HCT116 (cell line): ENCODE measurements at regions not wholly inside any gene's neighbourhood (a gene's known extent, or its start where the extent isn't known, plus 50 kb on each side); places are given as distances from the start of the nearest gene placed in this dataset.
"Not testable (repeated sequence)": the region's sequence is repeated elsewhere in the genome, so short reads cannot be mapped to it uniquely, and the experiment has no call there.

Experiments used
- ATAC-seq: fragments of 200-7000 bp; cut with Tn5 transposase; 2 replicates; pipeline ENCODE4 v1.9.1; 2020; ENCODE audit warnings: mild to moderate bottlenecking, moderate library complexity
- BruUV-seq: library from RNA; stranded (reverse); fragments of 400-500 nt; replicated peaks from 2 replicates; lab custom pipeline; 2021; lab: Mats Ljungman, UMichigan
- CTCF ChIA-PET: fragments of 300-600 bp; sonication (Branson Sonifier 250); formaldehyde crosslinking; loops from one replicate; lab custom pipeline; 2021; ENCODE audit warnings: antibody characterized with exemption; lab: Charles Lee
- POLR2A ChIA-PET: fragments of 300-600, 350-600 bp; sonication (Branson Sonifier 250); formaldehyde crosslinking; loops from one replicate; lab custom pipeline; 2021; ENCODE audit warnings: antibody characterized with exemption; lab: Charles Lee
- RAD21 ChIA-PET, 2 experiments: fragments of 300-600 bp; sonication (Branson Sonifier 250); formaldehyde crosslinking; loops; one replicate each; lab custom pipeline; 2023; ENCODE audit warnings: low total read pairs in 2 of 2; ENCODE audit not compliant: uncharacterized antibody in 2 of 2, unreplicated experiment in 2 of 2, low non-redundant PET in 1 of 2; lab: Charles Lee
- DNase-seq: peaks from one replicate; pipeline ENCODE4 v3.0.0-alpha.2; 2010; ENCODE audit warnings: low read depth, low spot score
- H2AFZ ChIP-seq: fragments of 200-600 bp; shearing (Covaris generic), sonication (generic); 2 replicates; pipeline ENCODE4 v1.6.1; 2017; ENCODE audit warnings: low read depth, mixed run types, mixed read lengths, antibody characterized with exemption, low read length; ENCODE audit not compliant: poor library complexity, severe bottlenecking
- H3K27ac ChIP-seq: 2 replicates; pipeline ENCODE4 v1.5.1; 2012; ENCODE audit warnings: low read depth, low read length
- H3K27me3 ChIP-seq: fragments of 200-600 bp; sonication (generic); 2 replicates; pipeline ENCODE4 v1.6.1; 2016; ENCODE audit warnings: mixed run types, low read length, mixed read lengths; ENCODE audit not compliant: insufficient read depth
- H3K36me3 ChIP-seq, 2 experiments: fragments of 200-500 bp in 1 of 2; fragments of 200-600 bp in 1 of 2; sonication (Bioruptor generic) in 1 of 2; sonication (generic) in 1 of 2; 2 replicates each; pipeline versions ENCODE4 v1.5.1 to v1.6.1; 2014 to 2016; ENCODE audit warnings: low read length in 2 of 2, inconsistent platforms in 1 of 2, mixed read lengths in 1 of 2, mixed run types in 1 of 2; ENCODE audit not compliant: insufficient read depth in 2 of 2, control insufficient read depth in 1 of 2
- H3K4me1 ChIP-seq, 2 experiments: fragments of 200-600 bp in 1 of 2; sonication (generic) in 1 of 2; 2 replicates each; pipeline versions ENCODE4 v1.5.1 to v1.6.1; 2012 to 2017; ENCODE audit warnings: low read length in 2 of 2, inconsistent platforms in 1 of 2, mild to moderate bottlenecking in 1 of 2, mixed read lengths in 1 of 2, mixed run types in 1 of 2, moderate library complexity in 1 of 2; ENCODE audit not compliant: insufficient read depth in 2 of 2, control insufficient read depth in 1 of 2
- H3K4me2 ChIP-seq: fragments of 200-600 bp; sonication (generic); 2 replicates; pipeline ENCODE4 v1.6.1; 2017; ENCODE audit warnings: mixed run types, low read length, mixed read lengths
- H3K4me3 ChIP-seq, 2 experiments: fragments of 200-600 bp in 1 of 2; sonication (generic) in 1 of 2; replicated peaks in 1 of 2; 2 replicates each; pipeline ENCODE4 v1.5.1; 2011 to 2016; ENCODE audit warnings: low read length in 2 of 2, control low read depth in 1 of 2, low read depth in 1 of 2, mild to moderate bottlenecking in 1 of 2, mixed read lengths in 1 of 2, mixed run types in 1 of 2
- H3K79me2 ChIP-seq: fragments of 200-600 bp; sonication (generic); 2 replicates; pipeline ENCODE4 v1.6.1; 2017; ENCODE audit warnings: mild to moderate bottlenecking, mixed run types, low read length, moderate library complexity, mixed read lengths; ENCODE audit not compliant: insufficient read depth
- H3K9ac ChIP-seq: fragments of 200-600 bp; sonication (generic); 2 replicates; pipeline ENCODE4 v1.6.1; 2016; ENCODE audit warnings: low read length, mixed read lengths
- H3K9me2 ChIP-seq: fragments of 200-600 bp; sonication (generic), shearing (Covaris generic); 2 replicates; pipeline ENCODE4 v1.6.1; 2017; ENCODE audit warnings: mixed run types, mild to moderate bottlenecking, moderate library complexity; ENCODE audit not compliant: insufficient read depth
- H3K9me3 ChIP-seq, 2 experiments: fragments of 200-500 bp in 1 of 2; fragments of 200-600 bp in 1 of 2; sonication (Bioruptor generic) in 1 of 2; sonication (generic) in 1 of 2; 2 replicates each; pipeline ENCODE4 v1.6.1; 2014 to 2017; ENCODE audit warnings: low read length in 2 of 2, mixed read lengths in 2 of 2, inconsistent platforms in 1 of 2, low read depth in 1 of 2, mild to moderate bottlenecking in 1 of 2, mixed run types in 1 of 2, moderate library complexity in 1 of 2; ENCODE audit not compliant: control insufficient read depth in 1 of 2, insufficient read depth in 1 of 2
- H4K20me1 ChIP-seq: fragments of 200-600 bp; sonication (generic), shearing (Covaris generic); 2 replicates; pipeline ENCODE4 v1.6.1; 2017; ENCODE audit warnings: mixed run types, mild to moderate bottlenecking, moderate library complexity; ENCODE audit not compliant: insufficient read depth
- MAX ChIP-seq: IDR thresholded peaks from 2 replicates; pipeline ENCODE4 v1.6.1; 2012
- POLR2AphosphoS5 ChIP-seq: IDR thresholded peaks from 2 replicates; pipeline ENCODE4 v1.6.1; 2011; ENCODE audit warnings: mild to moderate bottlenecking, low read depth, low read length, moderate library complexity
- intact Hi-C: fragments of 100-400 bp; cut with micrococcal nuclease; formaldehyde crosslinking; loops from 2 replicates; pipeline ENCODE4 v1.10.0; 2022

- RAD21 ChIA-PET, H3K36me3 ChIP-seq, H3K27me3 ChIP-seq, CTCF ChIA-PET, H3K9me3 ChIP-seq, intact Hi-C loops, H3K9me2 ChIP-seq, BruUV-seq, H3K27ac ChIP-seq, H4K20me1 ChIP-seq, H2AFZ ChIP-seq, H3K79me2 ChIP-seq: not testable (repeated sequence)
- H3K4me2 ChIP-seq, result peak overlapping the region; percentile 40; the same call in 1 of the 2 replicates
- peak; percentile 48 for DNase-seq
- peak overlapping the region; percentile 46; the same call in 1 of the 2 replicates for H3K9ac ChIP-seq
- peak; percentile 42 for TF ChIP-seq POLR2AphosphoS5
- TF ChIP-seq MAX, result peak; percentile 38
- H3K4me3 ChIP-seq, result peak overlapping the region; percentile 24 to 28; a peak in 2 of 4 replicates
- POLR2A ChIA-PET, result interaction anchor here (1.0 to 3.9 kb wide), 5 partner anchors 9 to 1887 kb away, joined by 3 to 123 read pairs (median 5); no protein-coding TSS in a partner anchor
- ATAC-seq, result peak; percentile 68
- peaks cover 4 to 12% of the 10 kb centered on the region in 2 experiments; a peak in 2 of 4 replicates for H3K4me1 ChIP-seq
Observed at GRCh38 chr1:146376309-146376707, 147.5 kb upstream of the NOTCH2NLA start.

- H4K20me1 ChIP-seq, H3K9ac ChIP-seq, H3K9me3 ChIP-seq, H3K27me3 ChIP-seq, H3K27ac ChIP-seq, H3K79me2 ChIP-seq, H2AFZ ChIP-seq, POLR2A ChIA-PET, DNase-seq, ATAC-seq, BruUV-seq, RAD21 ChIA-PET, H3K9me2 ChIP-seq, H3K36me3 ChIP-seq, intact Hi-C loops, H3K4me2 ChIP-seq, H3K4me3 ChIP-seq, CTCF ChIA-PET: not testable (repeated sequence)
- peaks cover 4 to 12% of the 10 kb centered on the region in 2 experiments; a peak in 2 of 4 replicates for H3K4me1 ChIP-seq
Observed at GRCh38 chr1:146375108-146375507, 146.3 kb upstream of the NOTCH2NLA start.
